GM23338 (cell line): ENCODE measurements at regions not wholly inside any gene's neighbourhood (a gene's known extent, or its start where the extent isn't known, plus 50 kb on each side); places are given as distances from the start of the nearest gene placed in this dataset.

ENCODE experiments used
- ATAC-seq: fragments of 200-7000 bp; cut with Tn5 transposase; 3 replicates; pipeline ENCODE4 v1.9.1; 2020
- DNase-seq: peaks from one replicate; pipeline ENCODE4 v3.0.0-alpha.2; 2015; ENCODE audit warnings: low spot score
- H2AFZ ChIP-seq: fragments of 200-600 bp; sonication (generic); 2 replicates; pipeline ENCODE4 v1.8.0; 2016; ENCODE audit warnings: antibody characterized with exemption, mild to moderate bottlenecking, moderate library complexity
- H3F3A ChIP-seq: fragments of 200-600 bp; sonication (generic); replicated peaks from 2 replicates; pipeline ENCODE4 v1.8.0; 2017; ENCODE audit warnings: antibody characterized with exemption, mixed run types, low read depth
- H3K27ac ChIP-seq: fragments of 200-600 bp; sonication (generic); 2 replicates; pipeline ENCODE4 v1.6.1; 2016; ENCODE audit warnings: low read depth
- H3K27me3 ChIP-seq: fragments of 200-600 bp; sonication (generic); 2 replicates; pipeline ENCODE4 v1.8.0; 2016; ENCODE audit warnings: mild to moderate bottlenecking, mixed run types, moderate library complexity; ENCODE audit not compliant: insufficient read depth
- H3K36me3 ChIP-seq: fragments of 200-600 bp; sonication (generic); 2 replicates; pipeline ENCODE4 v1.8.0; 2016; ENCODE audit warnings: mild to moderate bottlenecking; ENCODE audit not compliant: insufficient read depth
- H3K4me1 ChIP-seq: fragments of 200-600 bp; sonication (generic); 2 replicates; pipeline ENCODE4 v1.8.0; 2016; ENCODE audit warnings: mild to moderate bottlenecking, moderate library complexity; ENCODE audit not compliant: insufficient read depth
- H3K4me2 ChIP-seq: fragments of 200-600 bp; sonication (generic); 2 replicates; pipeline ENCODE4 v1.7.1; 2017; ENCODE audit warnings: mixed run types
- H3K4me3 ChIP-seq: fragments of 200-600 bp; sonication (generic); 2 replicates; pipeline ENCODE4 v1.6.1; 2016; ENCODE audit warnings: mixed run types
- H3K79me2 ChIP-seq: fragments of 200-600 bp; sonication (generic); replicated peaks from 2 replicates; pipeline ENCODE4 v1.8.0; 2017; ENCODE audit warnings: mild to moderate bottlenecking; ENCODE audit not compliant: insufficient read depth
- H3K9me2 ChIP-seq: fragments of 200-600 bp; sonication (generic); 2 replicates; pipeline ENCODE4 v1.8.0; 2017; ENCODE audit not compliant: insufficient read depth
- H4K20me1 ChIP-seq: fragments of 200-600 bp; sonication (generic); replicated peaks from 2 replicates; pipeline ENCODE4 v1.8.0; 2017; ENCODE audit warnings: mild to moderate bottlenecking; ENCODE audit not compliant: insufficient read depth
- H3K27ac Mint-ChIP-seq: 2 replicates; pipeline ENCODE4 v1.8.0; 2020; ENCODE audit warnings: inconsistent platforms, mild to moderate bottlenecking, moderate library complexity, mixed read lengths
- H3K27me3 Mint-ChIP-seq: 3 replicates; pipeline ENCODE4 v1.8.0; 2022; ENCODE audit warnings: low read depth, mild to moderate bottlenecking, moderate library complexity, mixed read lengths, inconsistent platforms; ENCODE audit not compliant: insufficient read depth, poor library complexity
- H3K36me3 Mint-ChIP-seq: 3 replicates; pipeline ENCODE4 v1.8.0; 2021; ENCODE audit warnings: low read depth, mild to moderate bottlenecking, inconsistent platforms, moderate library complexity, mixed read lengths
- H3K4me1 Mint-ChIP-seq: 3 replicates; pipeline ENCODE4 v1.8.0; 2020; ENCODE audit warnings: mild to moderate bottlenecking, inconsistent platforms, mixed read lengths
- H3K4me3 Mint-ChIP-seq: 3 replicates; pipeline ENCODE4 v1.8.0; 2021; ENCODE audit warnings: moderate library complexity, mild to moderate bottlenecking, inconsistent platforms, mixed read lengths
- H3K9me3 Mint-ChIP-seq: 3 replicates; pipeline ENCODE4 v1.8.0; 2020; ENCODE audit warnings: moderate library complexity, mild to moderate bottlenecking, inconsistent platforms, mixed read lengths
- CREB1 ChIP-seq: fragments of 250-450 bp; sonication (Bioruptor Pico); IDR thresholded peaks from 2 replicates; pipeline ENCODE4 v1.5.0; 2020; ENCODE audit warnings: low read depth, mild to moderate bottlenecking, moderate library complexity
- EZH2 ChIP-seq: fragments of 200-600 bp; sonication (generic); IDR thresholded peaks from one replicate; pipeline ENCODE4 v1.8.0; 2017; ENCODE audit warnings: antibody characterized with exemption, mild to moderate bottlenecking, low read depth; ENCODE audit not compliant: unreplicated experiment
- EZH2phosphoT487 ChIP-seq: fragments of 200-600 bp; sonication (generic); IDR thresholded peaks from one replicate; pipeline ENCODE4 v1.8.1; 2018; ENCODE audit warnings: antibody characterized with exemption; ENCODE audit not compliant: unreplicated experiment
- JUNB ChIP-seq: IDR thresholded peaks from one replicate; pipeline ENCODE4 v1.6.1; 2016; ENCODE audit warnings: antibody characterized with exemption; ENCODE audit not compliant: unreplicated experiment
- NANOG ChIP-seq: IDR thresholded peaks from 2 replicates; pipeline ENCODE4 v1.6.1; 2016; ENCODE audit warnings: antibody characterized with exemption, borderline replicate concordance
- POLR2AphosphoS5 ChIP-seq: IDR thresholded peaks from 2 replicates; pipeline ENCODE4 v1.6.1; 2016; ENCODE audit warnings: antibody characterized with exemption, low read depth
- REST ChIP-seq: IDR thresholded peaks from one replicate; pipeline ENCODE4 v1.6.1; 2018; ENCODE audit warnings: antibody characterized with exemption; ENCODE audit not compliant: unreplicated experiment
- STAT1 ChIP-seq: IDR thresholded peaks from one replicate; pipeline ENCODE4 v1.6.1; 2016; ENCODE audit warnings: antibody characterized with exemption; ENCODE audit not compliant: unreplicated experiment
- ZNF114 ChIP-seq: fragments of 250-450 bp; sonication (Bioruptor Pico); IDR thresholded peaks from 2 replicates; pipeline ENCODE4 v1.5.0; 2020; ENCODE audit warnings: mild to moderate bottlenecking, moderate library complexity
- ZNF331 ChIP-seq: fragments of 250-450 bp; sonication (Bioruptor Pico); IDR thresholded peaks from 2 replicates; pipeline ENCODE4 v1.5.0; 2020; ENCODE audit warnings: low read depth, mild to moderate bottlenecking, moderate library complexity
- TF ChIP-seq, protein P1 (sequence below), 2 experiments: fragments of 200-600 bp in 1 of 2; sonication (generic) in 1 of 2; conservative IDR thresholded peaks; 2 replicates each; pipeline versions ENCODE4 v1.5.1 to v1.6.1; 2016 to 2017; ENCODE audit warnings: antibody characterized with exemption in 2 of 2, low read depth in 2 of 2, mild to moderate bottlenecking in 2 of 2, moderate library complexity in 1 of 2
- TF ChIP-seq, protein P2 (sequence below): IDR thresholded peaks from 2 replicates; pipeline ENCODE4 v1.6.1; 2016; ENCODE audit warnings: antibody characterized with exemption

DNA sequence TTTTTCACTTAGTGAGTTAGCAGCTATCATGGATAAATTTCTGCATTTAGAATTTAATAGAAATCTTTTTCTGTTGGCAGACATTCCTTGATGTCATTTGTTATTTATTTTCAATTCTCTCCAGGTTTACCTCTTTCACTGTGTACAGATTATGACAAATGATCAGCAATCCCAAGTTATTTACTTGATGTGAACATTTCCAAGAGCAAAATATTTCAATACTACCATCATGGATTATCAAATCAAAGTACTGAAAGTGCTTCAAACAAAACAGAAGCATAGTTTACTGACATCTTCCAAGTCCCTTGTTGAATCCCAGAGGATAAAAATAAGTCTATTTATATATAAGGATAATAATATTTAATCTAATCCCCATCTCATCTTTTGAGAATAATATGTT lies 852.2 kb upstream of the CITED2 start:
- Histone ChIP-seq H3K27ac (no peak overlapping the region), H3K27me3 (no peaks in the 10 kb centered on the region), H3K4me3 (no peak overlapping the region), H3K4me1 (no peaks in the 10 kb centered on the region), H3K9me2 (0 out of 2 replicates have a peak, but pooled peaks cover 3% of the 10 kb centered on the region), H4K20me1 (no peaks in the 10 kb centered on the region), H3F3A (no peaks in the 10 kb centered on the region), H2AFZ (no peak overlapping the region), H3K4me2 (no peak overlapping the region), H3K79me2 (no peaks in the 10 kb centered on the region), H3K36me3 (no peaks in the 10 kb centered on the region)
- Mint-ChIP-seq H3K9me3 (peaks cover 11% of the 10 kb centered on the region), H3K27ac (no peak overlapping the region), H3K36me3 (peaks cover 11% of the 10 kb centered on the region; the same call in 2 of the 3 replicates), H3K4me1 (no peaks in the 10 kb centered on the region), H3K27me3 (no peaks in the 10 kb centered on the region), H3K4me3 (no peak overlapping the region)
- no peak for ATAC-seq
- DNase-seq: no peak
- TF ChIP-seq EZH2 (no peak), EZH2phosphoT487 (no peak), ZNF114 (CRISPR knock-in tag) (no peak), ZNF331 (CRISPR knock-in tag) (no peak), POLR2AphosphoS5 (no peak), CREB1 (CRISPR knock-in tag) (no peak), JUNB (no peak), NANOG (no peak), STAT1 (no peak), REST (no peak)
- TF ChIP-seq, protein P1, sequence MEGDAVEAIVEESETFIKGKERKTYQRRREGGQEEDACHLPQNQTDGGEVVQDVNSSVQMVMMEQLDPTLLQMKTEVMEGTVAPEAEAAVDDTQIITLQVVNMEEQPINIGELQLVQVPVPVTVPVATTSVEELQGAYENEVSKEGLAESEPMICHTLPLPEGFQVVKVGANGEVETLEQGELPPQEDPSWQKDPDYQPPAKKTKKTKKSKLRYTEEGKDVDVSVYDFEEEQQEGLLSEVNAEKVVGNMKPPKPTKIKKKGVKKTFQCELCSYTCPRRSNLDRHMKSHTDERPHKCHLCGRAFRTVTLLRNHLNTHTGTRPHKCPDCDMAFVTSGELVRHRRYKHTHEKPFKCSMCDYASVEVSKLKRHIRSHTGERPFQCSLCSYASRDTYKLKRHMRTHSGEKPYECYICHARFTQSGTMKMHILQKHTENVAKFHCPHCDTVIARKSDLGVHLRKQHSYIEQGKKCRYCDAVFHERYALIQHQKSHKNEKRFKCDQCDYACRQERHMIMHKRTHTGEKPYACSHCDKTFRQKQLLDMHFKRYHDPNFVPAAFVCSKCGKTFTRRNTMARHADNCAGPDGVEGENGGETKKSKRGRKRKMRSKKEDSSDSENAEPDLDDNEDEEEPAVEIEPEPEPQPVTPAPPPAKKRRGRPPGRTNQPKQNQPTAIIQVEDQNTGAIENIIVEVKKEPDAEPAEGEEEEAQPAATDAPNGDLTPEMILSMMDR (conservative IDR thresholded peaks at IDR 0.05; ENCODE audit: low read depth in 2 of 2): no peak
- TF ChIP-seq, protein P2, sequence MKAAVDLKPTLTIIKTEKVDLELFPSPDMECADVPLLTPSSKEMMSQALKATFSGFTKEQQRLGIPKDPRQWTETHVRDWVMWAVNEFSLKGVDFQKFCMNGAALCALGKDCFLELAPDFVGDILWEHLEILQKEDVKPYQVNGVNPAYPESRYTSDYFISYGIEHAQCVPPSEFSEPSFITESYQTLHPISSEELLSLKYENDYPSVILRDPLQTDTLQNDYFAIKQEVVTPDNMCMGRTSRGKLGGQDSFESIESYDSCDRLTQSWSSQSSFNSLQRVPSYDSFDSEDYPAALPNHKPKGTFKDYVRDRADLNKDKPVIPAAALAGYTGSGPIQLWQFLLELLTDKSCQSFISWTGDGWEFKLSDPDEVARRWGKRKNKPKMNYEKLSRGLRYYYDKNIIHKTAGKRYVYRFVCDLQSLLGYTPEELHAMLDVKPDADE: no peak
